ENCODE measurements at regions not wholly inside any gene's neighbourhood (a gene's known extent, or its start where the extent isn't known, plus 50 kb on each side); places are given as distances from the start of the nearest gene placed in this dataset.

DNA sequence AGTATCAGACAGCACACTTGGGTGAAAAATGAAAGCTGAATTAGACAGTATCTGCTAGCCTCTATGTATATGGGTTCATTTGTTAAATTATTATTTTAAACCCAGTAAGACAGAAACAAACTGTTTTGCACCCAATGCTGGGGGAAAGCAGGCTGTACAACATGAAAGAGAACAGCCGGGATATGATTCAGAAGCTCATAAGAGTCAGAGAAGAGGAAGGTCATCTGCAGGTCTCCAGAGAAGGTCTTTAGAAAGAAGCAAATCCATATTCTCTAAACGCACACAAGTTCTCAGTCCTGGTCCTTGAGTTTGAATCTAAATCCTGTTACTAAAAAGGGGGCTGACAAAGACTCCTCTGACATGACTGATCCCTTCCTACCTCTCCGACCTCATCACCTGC lies 155.1 kb downstream of the SIPA1L2 start:
- Histone ChIP-seq H3K23ac (ENCODE audit: insufficient read length) (no peak overlapping the region), H2AFZ (ENCODE audit: low read length) (no peak overlapping the region), H3K14ac (ENCODE audit: insufficient read length) (no peak overlapping the region), H3K27ac (ENCODE audit: low read depth, low read length) (no peak overlapping the region), H3K9me3 (ENCODE audit: insufficient read depth in 2 of 2, low read depth in 1 of 2, low read length in 1 of 2) (no peaks in the 10 kb centered on the region), H3K56ac (replicated peaks; ENCODE audit: insufficient read length, low read depth, low read length) (no peak overlapping the region), H3K79me2 (ENCODE audit: control insufficient read depth in 1 of 2, insufficient read depth in 2 of 2, low read length in 2 of 2) (no peaks in the 10 kb centered on the region), H2BK12ac (ENCODE audit: low read depth, low read length) (no peak overlapping the region), H2BK120ac (replicated peaks; ENCODE audit: low read depth, low read length) (no peak overlapping the region), H2AK5ac (ENCODE audit: low read depth, low read length) (no peak overlapping the region), H3K79me1 (ENCODE audit: low read depth, low read length) (no peaks in the 10 kb centered on the region), H3K4ac (replicated peaks; ENCODE audit: insufficient read length, low read depth, low read length) (no peak overlapping the region), H2BK15ac (ENCODE audit: low read length) (no peak overlapping the region), H2BK5ac (ENCODE audit: low read depth, low read length) (no peak overlapping the region), H4K20me1 (replicated peaks in 1 of 2; ENCODE audit: control insufficient read depth in 1 of 2, insufficient read depth in 2 of 2, low read length in 2 of 2) (no peaks in the 10 kb centered on the region), H3K9ac (replicated peaks in 1 of 4; ENCODE audit: extremely low read depth in 1 of 4, low read depth in 3 of 4, low read length in 3 of 4) (no peak overlapping the region), H3K27me3 (replicated peaks in 1 of 4; ENCODE audit: control insufficient read depth in 3 of 4, extremely low read depth in 1 of 4, insufficient read depth in 3 of 4, low read length in 3 of 4) (peaks cover 0 to 3% (median 0%) of the 10 kb centered on the region in 4 experiments; a peak in 2 of 7 replicates), H3K36me3 (ENCODE audit: control insufficient read depth in 2 of 4, insufficient read depth in 4 of 4, low read length in 3 of 4) (no peaks in the 10 kb centered on the region), H4K91ac (replicated peaks; ENCODE audit: insufficient read length, low read length) (no peak overlapping the region), H3K4me1 (replicated peaks in 1 of 4; ENCODE audit: control insufficient read depth in 3 of 4, insufficient read depth in 4 of 4, low read length in 3 of 4) (peaks cover 0 to 21% (median 5%) of the 10 kb centered on the region in 4 experiments; a peak in 5 of 7 replicates), H4K8ac (ENCODE audit: extremely low read depth, insufficient read depth, low read length) (no peak overlapping the region), H3K4me3 (ENCODE audit: extremely low read depth in 1 of 4, insufficient read depth in 2 of 4, low read depth in 3 of 4, low read length in 4 of 4) (no peak overlapping the region), H4K5ac (ENCODE audit: insufficient read length, low read depth, low read length) (no peak overlapping the region), H3K18ac (ENCODE audit: extremely low read depth, low read length) (no peak overlapping the region), H3K4me2 (ENCODE audit: insufficient read depth in 1 of 2, low read depth in 2 of 2, low read length in 2 of 2) (no peak overlapping the region), H2BK20ac (ENCODE audit: low read length) (no peak overlapping the region), H3K23me2 (ENCODE audit: low read depth, low read length) (no peaks in the 10 kb centered on the region)
- POLR2A ChIA-PET (ENCODE audit: partially characterized antibody), result interaction anchor here (0.7 kb wide), 1 partner anchor 8 kb away, joined by 3 read pairs; no protein-coding TSS in a partner anchor
- TF ChIP-seq GABPA (IDR thresholded peaks at IDR 0.05; ENCODE audit: borderline replicate concordance, insufficient read depth, low read length), result no peak
- no peak for TF ChIP-seq TAF1 (IDR thresholded peaks at IDR 0.05; ENCODE audit: low read depth, low read length)
- 82% methylated on average over 3 of the region's 3 CpGs; no CpG with 5 or more reads in 1 of the 2 experiments for WGBS, 2 experiments (ENCODE audit: extremely low coverage in 1 of 2, insufficient coverage in 1 of 2, insufficient read length in 1 of 2, insufficient replicate concordance in 2 of 2, low coverage in 1 of 2, low lambda C conversion rate in 2 of 2, missing lambda C conversion rate in 1 of 2)
- CTCF ChIA-PET (ENCODE audit: partially characterized antibody), result interaction anchor here (1.2 kb wide), 1 partner anchor 9 kb away, joined by 3 read pairs; no protein-coding TSS in a partner anchor
- no peak for DNase-seq (ENCODE audit: low read depth in 1 of 2, low spot score in 2 of 2)
- no peak for FAIRE-seq

Data from H1 (cell line).